ENCODE measurements at regions not wholly inside any gene's neighbourhood (a gene's known extent, or its start where the extent isn't known, plus 50 kb on each side); places are given as distances from the start of the nearest gene placed in this dataset.

GRCh38 chr7:26600411-26600810 is 264.0 kb downstream of the SKAP2 start:
- DNase-seq (ENCODE audit: low spot score), result no peak

GRCh38 chr7:26603631-26604030 is 260.8 kb downstream of the SKAP2 start:
- DNase-seq (ENCODE audit: low spot score), result no peak

- DNase-seq (ENCODE audit: low spot score), result no peak
These were observed 256.0 kb downstream of the SKAP2 start for GRCh38 chr7:26608402-26608801.

- no peak for DNase-seq (ENCODE audit: low spot score)
These were observed 255.3 kb downstream of the SKAP2 start for GRCh38 chr7:26609082-26609481.

- DNase-seq (ENCODE audit: low spot score), result no peak
These were observed 254.9 kb downstream of the SKAP2 start for GRCh38 chr7:26609532-26609931.

GRCh38 chr7:26612742-26613141 is 251.6 kb downstream of the SKAP2 start:
- no peak for DNase-seq (ENCODE audit: low spot score)

GRCh38 chr7:26614503-26614902 is 249.9 kb downstream of the SKAP2 start:
- no peak for DNase-seq (ENCODE audit: low spot score)

GRCh38 chr7:26616235-26616634 is 248.2 kb downstream of the SKAP2 start:
- no peak for DNase-seq (ENCODE audit: low spot score)

- no peak for DNase-seq (ENCODE audit: low spot score)
These were observed 247.3 kb downstream of the SKAP2 start for GRCh38 chr7:26617066-26617465.
